ENCODE measurements at regions not wholly inside any gene's neighbourhood (a gene's known extent, or its start where the extent isn't known, plus 50 kb on each side); places are given as distances from the start of the nearest gene placed in this dataset.

DNA sequence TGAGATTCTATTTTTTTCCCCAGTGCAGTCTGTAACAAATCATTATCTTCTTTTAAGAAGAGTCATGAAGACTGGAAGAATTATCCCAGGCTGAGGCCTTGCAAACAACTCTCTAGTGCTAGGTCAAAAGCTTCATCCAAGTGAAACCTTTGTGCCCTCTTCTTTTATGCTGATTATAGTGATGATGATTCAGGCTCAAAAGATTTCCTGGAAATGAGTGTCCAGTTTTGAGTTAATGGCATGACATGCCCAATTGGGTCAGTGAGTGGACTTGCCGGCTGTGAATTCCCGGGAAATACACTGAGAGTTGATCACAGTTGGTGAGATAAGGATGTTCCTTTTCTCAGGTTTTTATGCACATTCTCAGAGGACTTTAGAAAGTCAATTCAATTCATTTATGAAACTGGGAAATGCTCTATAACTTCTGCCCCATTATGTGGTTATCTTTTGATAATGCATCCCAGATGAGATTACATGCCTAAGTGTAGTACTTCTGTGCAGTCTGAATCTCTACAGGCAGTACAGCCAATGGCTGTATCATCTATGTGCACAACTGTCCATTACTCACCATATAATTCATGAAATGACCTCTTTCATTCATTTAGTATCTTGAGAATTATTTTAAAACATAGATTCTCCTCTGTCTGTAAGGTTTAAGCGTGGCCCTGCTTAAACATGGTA is 66.2 kb downstream of the S1PR1 start:
- no peak for TF ChIP-seq CTCF (IDR thresholded peaks at IDR 0.05; ENCODE audit: partially characterized antibody, unreplicated experiment)
- Mint-ChIP-seq H3K36me3 (ENCODE audit: unreplicated experiment) (no peaks in the 10 kb centered on the region), H3K27ac (ENCODE audit: unreplicated experiment) (no peak overlapping the region), H3K9me3 (ENCODE audit: unreplicated experiment) (peaks cover 3% of the 10 kb centered on the region), H3K4me3 (ENCODE audit: unreplicated experiment) (no peak overlapping the region), H3K4me1 (ENCODE audit: low read depth, unreplicated experiment) (peaks cover 17% of the 10 kb centered on the region), H3K27me3 (ENCODE audit: unreplicated experiment) (no peaks in the 10 kb centered on the region)
- no peak for DNase-seq

- H3K4me3 Mint-ChIP-seq (ENCODE audit: unreplicated experiment) = no peak overlapping the region
- H3K27ac Mint-ChIP-seq (ENCODE audit: unreplicated experiment) = no peak overlapping the region
- peaks cover 4% of the 10 kb centered on the region for H3K36me3 Mint-ChIP-seq (ENCODE audit: unreplicated experiment)
- H3K27me3 Mint-ChIP-seq (ENCODE audit: unreplicated experiment) = peaks cover 4% of the 10 kb centered on the region
- TF ChIP-seq CTCF (IDR thresholded peaks at IDR 0.05; ENCODE audit: partially characterized antibody, unreplicated experiment) = no peak
- DNase-seq = no peak
- H3K4me1 Mint-ChIP-seq (ENCODE audit: low read depth, unreplicated experiment) = peaks cover 23% of the 10 kb centered on the region
- H3K9me3 Mint-ChIP-seq (ENCODE audit: unreplicated experiment) = peaks cover 6% of the 10 kb centered on the region
These were observed 71.3 kb downstream of the S1PR1 start for GRCh38 chr1:101307985-101308689.

- Mint-ChIP-seq H3K4me3 (ENCODE audit: unreplicated experiment) (no peak overlapping the region), H3K27me3 (ENCODE audit: unreplicated experiment) (peaks cover 4% of the 10 kb centered on the region)
These were observed 72.1 kb downstream of the S1PR1 start for GRCh38 chr1:101308935-101309333.

DNA sequence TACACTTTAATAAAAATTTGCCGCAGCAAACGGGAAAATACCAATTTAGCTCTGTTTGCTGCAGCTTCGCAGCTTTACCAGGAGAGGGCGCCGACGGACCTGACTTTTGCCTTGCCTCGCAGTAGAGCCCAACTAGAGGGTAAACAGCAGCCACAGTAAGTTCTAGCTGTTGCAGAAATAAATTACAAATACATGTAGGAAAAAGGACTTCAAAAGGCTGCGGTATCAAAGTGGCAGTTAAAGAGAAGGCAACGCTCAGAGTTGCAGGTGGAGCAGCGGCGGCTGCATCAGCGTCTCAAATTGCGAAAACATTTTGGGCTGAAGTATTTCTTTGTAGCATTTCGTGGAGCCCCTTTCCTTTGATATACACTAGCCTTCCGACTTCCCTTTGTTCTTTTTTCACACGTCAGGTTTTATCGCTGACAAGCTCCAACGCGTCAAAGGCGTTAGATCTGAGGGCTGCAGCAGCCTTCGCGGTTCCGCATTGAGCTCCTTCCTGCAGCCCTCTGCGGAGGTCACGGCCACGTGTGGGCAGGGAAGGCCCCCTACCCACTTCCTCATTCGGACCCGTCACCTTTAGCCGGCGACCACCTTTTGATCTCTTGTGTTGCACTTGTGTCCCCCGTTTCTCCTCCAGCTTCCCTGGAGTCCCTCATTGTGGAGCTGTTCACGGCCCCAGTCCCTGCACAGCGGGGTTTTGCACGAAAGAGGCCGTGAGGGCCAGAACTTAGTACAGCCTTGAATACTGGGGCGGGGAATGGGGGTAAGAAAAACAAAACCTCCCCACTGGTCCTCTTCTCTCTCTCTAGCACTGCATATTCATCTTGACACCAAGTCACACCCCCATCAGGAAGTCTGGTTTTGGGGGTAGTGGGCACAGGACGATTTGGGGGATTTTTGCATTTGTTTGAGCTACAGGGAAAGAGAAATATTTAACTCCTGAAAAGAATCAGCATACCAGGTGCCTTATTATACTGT is 72.8 kb downstream of the S1PR1 start:
- Mint-ChIP-seq H3K36me3 (ENCODE audit: unreplicated experiment) (peaks cover 4% of the 10 kb centered on the region), H3K9me3 (ENCODE audit: unreplicated experiment) (peaks cover 6% of the 10 kb centered on the region), H3K27ac (ENCODE audit: unreplicated experiment) (peak overlapping the region; percentile 38), H3K27me3 (ENCODE audit: unreplicated experiment) (peaks cover 4% of the 10 kb centered on the region), H3K4me3 (ENCODE audit: unreplicated experiment) (peak overlapping the region; percentile 90), H3K4me1 (ENCODE audit: low read depth, unreplicated experiment) (peaks cover 23% of the 10 kb centered on the region)
- peak; percentile 67 for DNase-seq
- TF ChIP-seq CTCF (IDR thresholded peaks at IDR 0.05; ENCODE audit: partially characterized antibody, unreplicated experiment) = peak; percentile 87

More at GRCh38 chr1:101308935-101309333, 72.1 kb downstream of the S1PR1 start:
- H3K27ac Mint-ChIP-seq (ENCODE audit: unreplicated experiment) = no peak overlapping the region
- peaks cover 23% of the 10 kb centered on the region for H3K4me1 Mint-ChIP-seq (ENCODE audit: low read depth, unreplicated experiment)
- peaks cover 6% of the 10 kb centered on the region for H3K9me3 Mint-ChIP-seq (ENCODE audit: unreplicated experiment)
- no peak for TF ChIP-seq CTCF (IDR thresholded peaks at IDR 0.05; ENCODE audit: partially characterized antibody, unreplicated experiment)
- no peak for DNase-seq
- peaks cover 4% of the 10 kb centered on the region for H3K36me3 Mint-ChIP-seq (ENCODE audit: unreplicated experiment)

Measured in glutamatergic neuron (in vitro differentiated cells).